ENCODE measurements at regions not wholly inside any gene's neighbourhood (a gene's known extent, or its start where the extent isn't known, plus 50 kb on each side); places are given as distances from the start of the nearest gene placed in this dataset.
"Not testable (repeated sequence)": the region's sequence is repeated elsewhere in the genome, so short reads cannot be mapped to it uniquely, and the experiment has no call there.

GRCh38 chr12:102728506-102729242 is 188.4 kb downstream of the PAH start:
- no peak for DNase-seq (ENCODE audit: low read depth, low spot score)

- DNase-seq (ENCODE audit: low read depth, low spot score), result no peak
Observed at GRCh38 chr12:102726686-102727085, 190.4 kb downstream of the PAH start.

GRCh38 chr12:102722147-102722546 is 194.9 kb downstream of the PAH start:
- no peak for DNase-seq (ENCODE audit: low read depth, low spot score)

DNA sequence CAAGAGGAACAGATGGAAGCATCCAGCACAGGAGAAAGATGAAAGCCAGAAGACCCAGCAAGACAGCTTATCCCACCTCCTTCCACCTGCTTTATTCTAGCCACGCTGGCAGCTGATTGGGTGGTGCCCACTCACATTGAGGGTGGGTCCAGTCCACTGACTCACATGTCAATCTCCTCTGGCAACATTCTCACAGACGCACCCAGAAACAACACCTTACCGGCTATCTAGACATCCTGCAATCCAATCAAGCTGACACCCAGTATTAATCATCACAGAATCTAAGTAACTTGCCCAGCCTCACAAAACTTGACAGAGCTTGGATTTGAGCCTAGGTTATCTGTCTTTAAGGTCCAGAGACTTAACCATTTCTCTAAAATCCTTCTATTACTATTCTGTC is 208.9 kb downstream of the PAH start:
- DNase-seq (ENCODE audit: low read depth, low spot score), result no peak

- DNase-seq (ENCODE audit: low read depth, low spot score), result peak; percentile 39
Observed at GRCh38 chr12:102702447-102703114, 214.5 kb downstream of the PAH start.

- DNase-seq (ENCODE audit: low read depth, low spot score), result no peak
Observed at GRCh38 chr12:102696045-102696444, 215.7 kb upstream of the IGF1 start.

GRCh38 chr12:102694903-102695302 is 214.5 kb upstream of the IGF1 start:
- no peak for DNase-seq (ENCODE audit: low read depth, low spot score)

DNA sequence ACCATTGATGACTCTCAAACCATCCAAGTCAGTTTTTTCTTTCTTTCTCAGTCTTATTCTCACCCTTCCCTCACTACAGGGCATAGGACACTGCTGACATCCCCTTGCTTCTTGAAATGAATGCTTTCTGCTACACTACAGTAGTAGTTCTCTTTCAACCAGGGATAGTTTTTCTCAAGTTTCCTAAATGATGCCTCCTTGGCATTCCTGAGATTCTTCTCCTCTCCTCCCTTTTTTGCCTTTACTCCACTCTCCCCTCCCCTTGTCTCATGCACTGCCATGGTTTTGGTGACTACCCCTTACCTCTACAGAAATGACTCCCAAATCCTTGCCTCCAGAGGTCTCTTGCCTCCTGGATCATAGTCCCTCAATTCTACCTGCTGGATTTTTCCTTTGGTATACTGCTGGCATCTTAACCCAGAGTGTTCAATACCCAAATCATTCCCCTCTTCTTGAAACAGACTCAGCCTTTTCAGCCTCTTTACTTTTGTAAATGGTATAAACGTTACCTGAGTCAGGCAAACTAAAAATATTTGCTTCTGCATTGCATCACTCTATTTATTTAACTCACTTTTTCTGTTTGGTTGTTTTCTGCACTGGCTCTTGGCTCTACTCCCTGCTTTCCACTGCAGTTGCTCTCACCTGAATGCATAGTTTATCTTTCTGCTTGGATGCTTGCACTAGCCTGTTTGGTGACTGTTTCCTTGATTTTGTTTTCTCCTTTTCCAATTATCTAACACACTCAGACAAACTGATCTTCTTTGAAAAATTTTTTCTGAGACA is 211.6 kb upstream of the IGF1 start:
- DNase-seq (ENCODE audit: low read depth, low spot score), result no peak

- DNase-seq (ENCODE audit: low read depth, low spot score), result no peak
Observed at GRCh38 chr12:102690253-102690652, 209.9 kb upstream of the IGF1 start.

DNA sequence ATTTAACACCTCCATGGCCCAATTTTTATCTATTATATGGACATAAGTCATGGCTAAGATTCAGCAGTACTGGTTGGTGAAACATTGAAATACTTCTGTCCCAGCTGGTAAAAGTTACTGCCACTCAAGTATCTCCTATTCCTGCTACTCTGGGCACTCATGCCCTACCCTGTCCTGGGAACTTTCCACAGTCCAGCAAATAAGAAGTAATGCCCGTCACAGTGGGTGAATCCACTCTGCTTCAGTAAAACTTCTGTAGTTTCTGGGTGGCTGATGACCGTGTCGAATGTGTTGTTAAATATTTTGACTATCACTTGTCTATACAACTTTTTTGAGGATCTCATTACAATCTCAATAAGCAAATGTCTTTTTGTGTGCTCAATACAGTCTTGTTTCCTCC is 209.3 kb upstream of the IGF1 start:
- DNase-seq (ENCODE audit: low read depth, low spot score), result no peak

GRCh38 chr12:102687523-102687922 is 207.2 kb upstream of the IGF1 start:
- DNase-seq (ENCODE audit: low read depth, low spot score), result no peak

DNA sequence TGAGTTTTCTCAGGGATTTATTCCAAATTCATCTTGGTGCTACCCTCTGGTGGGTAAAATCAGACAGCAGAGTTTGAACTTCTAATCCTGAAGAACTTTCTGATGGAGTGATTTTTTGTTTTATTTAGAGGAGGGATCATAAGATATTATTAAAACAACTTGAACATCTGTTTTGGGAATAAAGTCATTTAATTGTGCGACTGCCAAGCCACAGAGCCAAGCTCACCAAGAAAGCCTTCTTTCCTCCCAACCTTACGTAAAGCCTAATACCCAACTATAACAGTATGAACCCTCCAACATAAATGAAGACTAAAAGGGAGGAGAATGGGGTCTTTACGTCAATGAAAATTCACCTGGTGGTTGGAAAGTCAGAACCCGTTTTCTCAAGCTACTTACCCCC is 205.5 kb upstream of the IGF1 start:
- DNase-seq (ENCODE audit: low read depth, low spot score), result no peak

DNA sequence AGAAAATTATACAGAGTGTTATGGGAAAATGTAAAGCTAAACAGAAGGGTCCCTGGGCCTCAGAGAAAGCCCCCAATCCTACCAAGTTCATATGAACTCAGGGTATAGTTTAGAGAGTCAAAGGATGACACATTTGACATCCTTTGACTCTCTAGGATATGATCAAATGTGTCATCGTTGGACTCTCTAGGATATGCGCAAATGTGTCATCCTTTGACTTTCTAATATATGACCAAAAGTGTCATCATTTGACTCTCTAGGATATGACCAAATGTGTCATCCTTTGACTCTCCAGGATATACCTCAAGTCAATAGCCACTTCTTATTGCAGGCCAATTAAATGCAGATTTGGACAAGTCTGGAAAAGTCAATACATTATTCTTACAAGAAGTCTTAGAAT is 204.8 kb upstream of the IGF1 start:
- no peak for DNase-seq (ENCODE audit: low read depth, low spot score)

GRCh38 chr12:102682366-102683289 is 202.3 kb upstream of the IGF1 start:
- DNase-seq (ENCODE audit: low read depth, low spot score), result no peak

- no peak for DNase-seq (ENCODE audit: low read depth, low spot score)
Observed at GRCh38 chr12:102681747-102682146, 201.4 kb upstream of the IGF1 start.

DNA sequence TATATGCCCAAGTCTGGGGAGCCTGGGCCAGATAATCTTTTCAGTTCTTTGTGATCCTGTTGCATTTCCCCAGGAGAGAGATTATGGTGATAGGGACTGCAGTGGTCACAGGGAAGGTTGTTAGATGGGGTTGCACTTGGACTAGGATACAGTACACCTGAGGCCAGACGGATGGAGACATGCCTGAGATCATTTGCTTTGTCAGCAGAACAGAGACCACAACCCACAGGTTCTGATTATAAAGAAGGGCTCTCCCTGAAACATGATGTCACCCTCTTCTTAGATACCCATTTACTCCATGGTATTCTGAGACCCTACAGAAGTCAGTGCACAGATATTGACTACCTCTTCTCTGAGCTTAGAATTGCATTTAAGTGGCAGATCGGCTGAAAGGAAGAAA is 200.9 kb upstream of the IGF1 start:
- DNase-seq (ENCODE audit: low read depth, low spot score), result no peak

DNA sequence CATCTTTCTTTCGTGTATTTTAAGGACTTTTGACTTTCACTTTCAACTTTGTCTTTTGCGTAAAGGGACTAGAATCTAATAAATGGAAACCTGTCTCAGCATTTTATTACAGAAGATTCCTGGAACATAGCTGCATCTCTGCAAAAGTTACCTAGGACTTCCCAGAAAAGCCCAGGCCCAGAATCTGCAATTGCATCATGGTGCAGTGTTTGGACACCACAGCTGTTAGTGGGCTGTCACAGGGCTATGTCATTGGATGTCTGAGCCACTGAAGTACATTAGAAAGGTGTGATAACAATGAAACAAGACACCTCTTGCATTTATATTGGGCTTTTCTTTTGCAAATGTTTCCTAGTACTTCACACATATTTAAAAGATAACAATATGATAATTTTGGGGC is 199.9 kb upstream of the IGF1 start:
- DNase-seq (ENCODE audit: low read depth, low spot score), result no peak

- no peak for DNase-seq (ENCODE audit: low read depth, low spot score)
Observed at GRCh38 chr12:102676812-102677211, 196.4 kb upstream of the IGF1 start.

DNA sequence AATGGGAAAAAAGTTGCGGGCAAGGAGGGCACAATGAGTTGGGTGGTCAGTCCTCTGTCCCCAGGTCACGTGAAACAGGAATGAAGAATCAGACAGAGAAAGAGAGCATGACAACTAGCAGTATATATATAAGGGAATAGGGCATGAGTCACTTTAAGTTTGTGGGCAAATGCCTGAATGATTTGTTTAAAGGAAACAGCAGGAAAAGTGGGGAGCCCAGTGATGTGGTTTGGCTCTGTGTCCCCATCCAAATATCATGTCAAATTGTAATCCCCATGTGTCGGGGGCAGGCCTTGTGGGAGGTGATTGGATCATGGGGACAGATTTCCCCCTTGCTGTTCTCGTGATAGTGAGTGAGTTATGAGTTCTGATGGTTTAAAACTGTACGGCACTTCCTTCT is 195.3 kb upstream of the IGF1 start:
- DNase-seq (ENCODE audit: low read depth, low spot score), result no peak

DNA sequence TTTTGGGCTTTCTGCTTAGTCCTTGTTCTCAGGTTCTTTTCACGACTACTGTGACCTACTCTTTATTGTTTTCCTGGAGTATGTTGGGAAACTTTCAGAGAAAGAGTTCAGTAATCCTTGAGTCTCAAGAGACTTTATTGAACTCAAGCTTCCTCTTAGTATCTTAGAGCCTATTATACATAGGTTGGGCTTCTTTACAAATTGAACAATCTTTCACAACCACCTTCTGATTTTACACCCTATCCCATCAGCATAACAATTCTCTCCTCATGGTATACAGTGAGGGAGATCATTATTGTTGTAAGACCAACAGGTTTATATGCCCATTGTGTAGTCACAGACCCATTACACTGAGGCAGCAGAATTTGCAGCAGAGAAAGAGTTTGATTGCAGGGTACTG is 193.2 kb upstream of the IGF1 start:
- DNase-seq (ENCODE audit: low read depth, low spot score), result no peak

DNA sequence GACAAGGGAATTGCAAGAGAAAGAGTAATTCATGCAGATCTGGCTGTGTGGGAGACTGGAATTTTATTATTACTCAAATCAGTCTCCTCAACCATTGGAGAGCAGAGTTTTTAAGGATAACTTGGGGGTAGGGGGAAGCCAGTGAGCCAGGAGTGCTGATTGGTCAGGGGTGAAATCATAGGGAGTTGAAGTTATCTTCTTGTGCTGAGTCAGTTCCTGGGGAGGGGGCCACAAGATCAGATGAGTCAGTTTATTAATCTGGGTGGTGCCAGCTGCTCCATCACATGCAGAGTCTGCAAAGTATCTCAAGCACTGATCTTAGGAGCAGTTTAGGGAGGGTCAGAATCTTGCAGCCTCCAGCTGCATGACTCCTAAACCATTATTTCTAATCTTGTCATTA is 191.8 kb upstream of the IGF1 start:
- DNase-seq (ENCODE audit: low read depth, low spot score), result not testable (repeated sequence)

GRCh38 chr12:102669056-102669455 is 188.7 kb upstream of the IGF1 start:
- DNase-seq (ENCODE audit: low read depth, low spot score), result no peak

All from smooth muscle cell of the brain vasculature (primary cell).